ENCODE measurements at regions not wholly inside any gene's neighbourhood (a gene's known extent, or its start where the extent isn't known, plus 50 kb on each side); places are given as distances from the start of the nearest gene placed in this dataset.

GRCh38 chr6:40112350-40112749, 178.1 kb upstream of the MOCS1 start:
- TF ChIP-seq, protein P1, sequence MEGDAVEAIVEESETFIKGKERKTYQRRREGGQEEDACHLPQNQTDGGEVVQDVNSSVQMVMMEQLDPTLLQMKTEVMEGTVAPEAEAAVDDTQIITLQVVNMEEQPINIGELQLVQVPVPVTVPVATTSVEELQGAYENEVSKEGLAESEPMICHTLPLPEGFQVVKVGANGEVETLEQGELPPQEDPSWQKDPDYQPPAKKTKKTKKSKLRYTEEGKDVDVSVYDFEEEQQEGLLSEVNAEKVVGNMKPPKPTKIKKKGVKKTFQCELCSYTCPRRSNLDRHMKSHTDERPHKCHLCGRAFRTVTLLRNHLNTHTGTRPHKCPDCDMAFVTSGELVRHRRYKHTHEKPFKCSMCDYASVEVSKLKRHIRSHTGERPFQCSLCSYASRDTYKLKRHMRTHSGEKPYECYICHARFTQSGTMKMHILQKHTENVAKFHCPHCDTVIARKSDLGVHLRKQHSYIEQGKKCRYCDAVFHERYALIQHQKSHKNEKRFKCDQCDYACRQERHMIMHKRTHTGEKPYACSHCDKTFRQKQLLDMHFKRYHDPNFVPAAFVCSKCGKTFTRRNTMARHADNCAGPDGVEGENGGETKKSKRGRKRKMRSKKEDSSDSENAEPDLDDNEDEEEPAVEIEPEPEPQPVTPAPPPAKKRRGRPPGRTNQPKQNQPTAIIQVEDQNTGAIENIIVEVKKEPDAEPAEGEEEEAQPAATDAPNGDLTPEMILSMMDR (IDR thresholded peaks at IDR 0.05; ENCODE audit: low read depth, low read length, missing input control): no peak
- TF ChIP-seq SP1 (IDR thresholded peaks at IDR 0.05) (no peak), EGR1 (IDR thresholded peaks at IDR 0.05; ENCODE audit: low read depth in 2 of 2) (no peak), TAF1 (conservative IDR thresholded peaks at IDR 0.05) (no peak), MAX (IDR thresholded peaks at IDR 0.05) (no peak), RAD21 (IDR thresholded peaks at IDR 0.05) (no peak), FOXA2 (IDR thresholded peaks at IDR 0.05) (no peak), GABPA (IDR thresholded peaks at IDR 0.05 in 1 of 2, conservative IDR thresholded peaks at IDR 0.05 in 1 of 2) (no peak), YY1 (IDR thresholded peaks at IDR 0.05) (no peak)
- TF ChIP-seq, protein P2, sequence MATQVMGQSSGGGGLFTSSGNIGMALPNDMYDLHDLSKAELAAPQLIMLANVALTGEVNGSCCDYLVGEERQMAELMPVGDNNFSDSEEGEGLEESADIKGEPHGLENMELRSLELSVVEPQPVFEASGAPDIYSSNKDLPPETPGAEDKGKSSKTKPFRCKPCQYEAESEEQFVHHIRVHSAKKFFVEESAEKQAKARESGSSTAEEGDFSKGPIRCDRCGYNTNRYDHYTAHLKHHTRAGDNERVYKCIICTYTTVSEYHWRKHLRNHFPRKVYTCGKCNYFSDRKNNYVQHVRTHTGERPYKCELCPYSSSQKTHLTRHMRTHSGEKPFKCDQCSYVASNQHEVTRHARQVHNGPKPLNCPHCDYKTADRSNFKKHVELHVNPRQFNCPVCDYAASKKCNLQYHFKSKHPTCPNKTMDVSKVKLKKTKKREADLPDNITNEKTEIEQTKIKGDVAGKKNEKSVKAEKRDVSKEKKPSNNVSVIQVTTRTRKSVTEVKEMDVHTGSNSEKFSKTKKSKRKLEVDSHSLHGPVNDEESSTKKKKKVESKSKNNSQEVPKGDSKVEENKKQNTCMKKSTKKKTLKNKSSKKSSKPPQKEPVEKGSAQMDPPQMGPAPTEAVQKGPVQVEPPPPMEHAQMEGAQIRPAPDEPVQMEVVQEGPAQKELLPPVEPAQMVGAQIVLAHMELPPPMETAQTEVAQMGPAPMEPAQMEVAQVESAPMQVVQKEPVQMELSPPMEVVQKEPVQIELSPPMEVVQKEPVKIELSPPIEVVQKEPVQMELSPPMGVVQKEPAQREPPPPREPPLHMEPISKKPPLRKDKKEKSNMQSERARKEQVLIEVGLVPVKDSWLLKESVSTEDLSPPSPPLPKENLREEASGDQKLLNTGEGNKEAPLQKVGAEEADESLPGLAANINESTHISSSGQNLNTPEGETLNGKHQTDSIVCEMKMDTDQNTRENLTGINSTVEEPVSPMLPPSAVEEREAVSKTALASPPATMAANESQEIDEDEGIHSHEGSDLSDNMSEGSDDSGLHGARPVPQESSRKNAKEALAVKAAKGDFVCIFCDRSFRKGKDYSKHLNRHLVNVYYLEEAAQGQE (IDR thresholded peaks at IDR 0.05): no peak
- TF ChIP-seq, protein P3, sequence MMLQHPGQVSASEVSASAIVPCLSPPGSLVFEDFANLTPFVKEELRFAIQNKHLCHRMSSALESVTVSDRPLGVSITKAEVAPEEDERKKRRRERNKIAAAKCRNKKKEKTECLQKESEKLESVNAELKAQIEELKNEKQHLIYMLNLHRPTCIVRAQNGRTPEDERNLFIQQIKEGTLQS (IDR thresholded peaks at IDR 0.05): no peak
